Cardiac muscle cell (in vitro differentiated cells and primary cell): ENCODE measurements at regions not wholly inside any gene's neighbourhood (a gene's known extent, or its start where the extent isn't known, plus 50 kb on each side); places are given as distances from the start of the nearest gene placed in this dataset.

ENCODE experiments used
- DNase-seq, 2 donors: peaks; one replicate each; pipeline versions ENCODE4 v3.0.0 to v3.0.0-alpha.2; 2010 to 2017; ENCODE audit warnings: low read depth in 1 of 2, low spot score in 1 of 2
- H3K27ac ChIP-seq: fragments of 200-600 bp; sonication (generic); 2 replicates; pipeline ENCODE4 v1.5.1; 2016
- H3K27me3 ChIP-seq: fragments of 200-600 bp; sonication (generic); 2 replicates; pipeline ENCODE4 v1.6.0; 2016; ENCODE audit warnings: control low read depth
- H3K36me3 ChIP-seq: fragments of 200-600 bp; sonication (generic); 2 replicates; pipeline ENCODE4 v1.5.1; 2016; ENCODE audit warnings: control low read depth
- H3K4me1 ChIP-seq: fragments of 200-600 bp; sonication (generic); 2 replicates; pipeline ENCODE4 v1.8.1; 2017; ENCODE audit warnings: low read depth, mild to moderate bottlenecking, mixed run types
- H3K4me3 ChIP-seq: fragments of 200-600 bp; sonication (generic); 2 replicates; pipeline ENCODE4 v1.5.1; 2016; ENCODE audit warnings: mild to moderate bottlenecking
- H3K9me3 ChIP-seq: fragments of 200-600 bp; sonication (generic); 2 replicates; pipeline ENCODE4 v1.5.1; 2017; ENCODE audit warnings: low read depth, mild to moderate bottlenecking, control low read depth
- TF ChIP-seq, protein P1 (sequence below): IDR thresholded peaks from 2 replicates; pipeline ENCODE4 v1.5.1; 2012; ENCODE audit warnings: low read depth, mild to moderate bottlenecking, low read length

DNA sequence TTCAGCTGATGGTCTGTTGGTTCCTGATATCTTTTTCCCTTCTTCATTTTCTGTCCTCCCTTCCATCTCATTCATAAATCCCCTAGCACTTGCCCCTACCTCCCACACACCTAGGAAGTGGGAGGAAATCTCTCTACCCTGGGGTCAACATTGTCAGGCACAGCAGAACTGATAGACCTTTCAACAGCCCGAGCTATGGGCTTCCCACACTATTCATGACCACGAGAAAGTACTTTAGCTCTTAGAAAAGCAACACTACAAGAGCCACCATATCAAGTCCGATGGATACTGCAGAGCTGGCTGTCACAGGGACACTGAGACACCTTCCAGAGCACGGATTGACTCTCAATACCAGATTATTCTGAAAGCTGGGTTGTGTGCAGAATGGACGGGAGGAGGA lies 180.6 kb upstream of the NEBL start:
- Histone ChIP-seq H3K36me3 (no peaks in the 10 kb centered on the region), H3K4me1 (peaks cover 29% of the 10 kb centered on the region)

DNA sequence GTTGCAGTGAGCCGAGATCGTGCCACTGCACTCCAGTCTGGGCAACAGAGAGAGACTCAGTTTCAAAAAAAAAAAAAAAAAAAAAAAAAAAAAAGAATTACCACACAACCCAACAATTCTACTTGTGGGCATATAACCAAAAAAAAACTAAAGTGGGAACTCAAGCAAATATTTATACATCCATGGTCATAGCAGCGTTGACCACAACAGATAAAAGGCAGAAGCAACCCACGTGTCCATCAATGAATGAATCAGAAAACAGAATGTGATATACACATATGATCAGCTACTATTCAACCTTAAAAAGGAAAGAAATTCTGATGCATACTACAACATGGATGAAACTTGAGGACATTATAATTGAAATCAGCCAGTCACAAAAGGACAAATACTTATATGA lies 179.3 kb upstream of the NEBL start:
- H3K9me3 ChIP-seq = no peaks in the 10 kb centered on the region
- peak overlapping the region; percentile 81 for H3K27ac ChIP-seq
- H3K4me1 ChIP-seq = peaks cover 29% of the 10 kb centered on the region
- no peaks in the 10 kb centered on the region for H3K27me3 ChIP-seq
- no peaks in the 10 kb centered on the region for H3K36me3 ChIP-seq
- no peak overlapping the region for H3K4me3 ChIP-seq
- TF ChIP-seq, protein P1, sequence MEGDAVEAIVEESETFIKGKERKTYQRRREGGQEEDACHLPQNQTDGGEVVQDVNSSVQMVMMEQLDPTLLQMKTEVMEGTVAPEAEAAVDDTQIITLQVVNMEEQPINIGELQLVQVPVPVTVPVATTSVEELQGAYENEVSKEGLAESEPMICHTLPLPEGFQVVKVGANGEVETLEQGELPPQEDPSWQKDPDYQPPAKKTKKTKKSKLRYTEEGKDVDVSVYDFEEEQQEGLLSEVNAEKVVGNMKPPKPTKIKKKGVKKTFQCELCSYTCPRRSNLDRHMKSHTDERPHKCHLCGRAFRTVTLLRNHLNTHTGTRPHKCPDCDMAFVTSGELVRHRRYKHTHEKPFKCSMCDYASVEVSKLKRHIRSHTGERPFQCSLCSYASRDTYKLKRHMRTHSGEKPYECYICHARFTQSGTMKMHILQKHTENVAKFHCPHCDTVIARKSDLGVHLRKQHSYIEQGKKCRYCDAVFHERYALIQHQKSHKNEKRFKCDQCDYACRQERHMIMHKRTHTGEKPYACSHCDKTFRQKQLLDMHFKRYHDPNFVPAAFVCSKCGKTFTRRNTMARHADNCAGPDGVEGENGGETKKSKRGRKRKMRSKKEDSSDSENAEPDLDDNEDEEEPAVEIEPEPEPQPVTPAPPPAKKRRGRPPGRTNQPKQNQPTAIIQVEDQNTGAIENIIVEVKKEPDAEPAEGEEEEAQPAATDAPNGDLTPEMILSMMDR = no peak
- DNase-seq = peak in 1 of 2 donors; percentile 78

More for the DNA sequence above, 180.6 kb upstream of the NEBL start:
- Histone ChIP-seq H3K9me3 (no peaks in the 10 kb centered on the region), H3K27me3 (no peaks in the 10 kb centered on the region), H3K4me3 (no peak overlapping the region), H3K27ac (peak overlapping the region; percentile 81)
- peak in 1 of 2 donors; percentile 95 for DNase-seq
- TF ChIP-seq, protein P1 = no peak

DNA sequence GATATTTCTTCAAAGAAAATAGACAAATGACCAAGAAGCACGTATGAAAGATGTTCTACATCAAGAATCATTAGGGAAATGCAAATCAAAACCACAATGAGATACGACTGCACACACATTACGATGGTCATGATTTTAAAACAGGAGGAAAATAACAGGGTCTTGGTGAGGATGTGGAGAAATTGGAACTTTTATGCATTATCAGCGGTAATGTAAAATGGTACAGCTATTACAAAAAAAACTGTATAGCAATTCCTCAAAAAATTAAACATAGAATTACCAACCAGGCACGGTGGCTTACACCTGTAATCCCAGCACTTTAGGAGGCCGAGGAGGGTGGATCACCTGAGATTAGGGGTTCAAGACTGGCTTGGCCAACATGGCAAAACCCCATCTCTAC lies 178.8 kb upstream of the NEBL start:
- Histone ChIP-seq H3K27me3 (no peaks in the 10 kb centered on the region), H3K4me3 (no peak overlapping the region), H3K4me1 (peaks cover 29% of the 10 kb centered on the region), H3K9me3 (no peaks in the 10 kb centered on the region), H3K27ac (no peak overlapping the region), H3K36me3 (no peaks in the 10 kb centered on the region)
- no peak for DNase-seq
- TF ChIP-seq, protein P1 = no peak

DNA sequence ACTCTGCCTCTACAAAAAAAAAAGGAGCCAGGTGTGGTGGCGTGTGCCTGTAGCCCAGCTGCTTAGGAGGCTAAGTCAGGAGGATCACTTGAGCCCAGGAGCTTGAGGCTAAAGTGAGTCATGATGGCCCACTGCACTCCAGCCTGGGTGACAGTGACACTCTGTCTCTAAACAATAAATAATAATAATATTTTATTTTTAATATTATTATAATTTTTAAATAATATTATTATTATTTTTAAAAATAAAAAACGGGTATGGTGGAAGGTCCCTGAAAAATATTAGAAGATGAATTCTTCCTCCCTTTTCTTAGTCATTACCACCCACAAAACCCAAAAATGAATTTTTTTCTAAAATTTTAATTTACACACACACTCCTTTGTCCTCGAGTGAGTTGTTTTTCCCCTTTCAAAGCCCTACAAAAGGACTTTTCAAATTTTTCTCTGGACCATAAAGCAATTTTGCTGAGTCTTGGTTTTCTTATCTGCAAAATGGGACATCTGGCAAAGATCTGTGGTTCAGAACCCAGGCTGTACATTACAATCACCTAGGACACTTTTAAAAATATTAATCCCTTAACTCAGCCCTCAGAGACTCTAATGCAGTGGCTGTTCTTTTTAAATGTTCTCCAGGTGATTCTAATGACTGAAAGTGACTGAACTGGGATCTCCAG lies 174.0 kb upstream of the NEBL start:
- Histone ChIP-seq H3K4me3 (no peak overlapping the region), H3K4me1 (peaks cover 27% of the 10 kb centered on the region), H3K9me3 (no peaks in the 10 kb centered on the region), H3K36me3 (no peaks in the 10 kb centered on the region), H3K27ac (no peak overlapping the region), H3K27me3 (no peaks in the 10 kb centered on the region)
- TF ChIP-seq, protein P1 = no peak
- DNase-seq = no peak

DNA sequence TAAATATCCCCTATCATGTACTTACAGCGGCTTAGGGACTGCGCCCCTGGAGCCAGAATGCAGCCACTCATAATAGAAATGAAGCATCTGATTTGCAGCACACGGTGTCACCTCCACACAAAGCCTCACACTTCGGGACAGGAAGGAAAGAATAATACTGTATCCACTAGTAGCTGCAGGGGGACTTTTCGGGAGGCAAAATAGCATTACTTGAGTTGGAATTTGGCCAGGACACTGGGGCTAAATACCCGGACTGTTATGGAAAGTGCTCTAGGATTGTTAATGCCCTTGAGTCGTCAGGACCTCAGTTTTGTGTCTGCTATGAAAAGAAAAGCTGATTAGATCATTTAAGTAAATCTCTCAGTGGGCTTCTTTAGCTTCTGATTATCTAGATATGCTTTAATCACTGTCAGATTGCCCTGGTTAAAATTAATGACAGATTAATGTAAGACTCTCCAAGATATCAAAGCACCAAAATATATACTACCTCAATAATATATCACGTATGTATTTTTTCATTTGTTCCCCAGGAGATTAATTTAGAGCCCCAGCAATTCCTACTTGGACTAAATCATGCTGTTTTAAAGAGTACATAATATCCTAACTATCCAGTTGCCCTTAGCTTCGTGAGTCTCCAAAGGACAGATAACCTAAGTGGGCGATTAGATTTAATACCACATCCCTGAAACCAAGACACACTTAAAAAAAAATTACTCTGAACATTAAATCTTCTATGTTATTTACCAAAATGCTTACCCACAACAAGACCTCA lies 173.0 kb upstream of the NEBL start:
- Histone ChIP-seq H3K4me3 (no peak overlapping the region), H3K27ac (peak overlapping the region; percentile 78), H3K4me1 (peaks cover 21% of the 10 kb centered on the region), H3K27me3 (no peaks in the 10 kb centered on the region), H3K9me3 (no peaks in the 10 kb centered on the region), H3K36me3 (no peaks in the 10 kb centered on the region)
- TF ChIP-seq, protein P1 = no peak
- DNase-seq = peak in 1 of 2 donors; percentile 37
